ENCODE measurements at regions not wholly inside any gene's neighbourhood (a gene's known extent, or its start where the extent isn't known, plus 50 kb on each side); places are given as distances from the start of the nearest gene placed in this dataset.

GRCh38 chr1:83561346-83561745 is 437.6 kb downstream of the TTLL7 start:
- DNase-seq, result no peak

GRCh38 chr1:83559129-83559840 is 439.6 kb downstream of the TTLL7 start:
- DNase-seq, result no peak

- no peak for DNase-seq
These were observed 443.1 kb downstream of the TTLL7 start for GRCh38 chr1:83555871-83556270.

GRCh38 chr1:83554174-83554573 is 444.8 kb downstream of the TTLL7 start:
- DNase-seq, result no peak

GRCh38 chr1:83552820-83553219 is 446.1 kb downstream of the TTLL7 start:
- no peak for DNase-seq

GRCh38 chr1:83548311-83548710 is 450.6 kb downstream of the TTLL7 start:
- no peak for DNase-seq

- DNase-seq, result no peak
These were observed 451.0 kb downstream of the TTLL7 start for GRCh38 chr1:83547901-83548300.

GRCh38 chr1:83546874-83547273 is 452.1 kb downstream of the TTLL7 start:
- DNase-seq, result no peak

GRCh38 chr1:83545066-83545862 is 453.7 kb downstream of the TTLL7 start:
- DNase-seq, result no peak

GRCh38 chr1:83543222-83543973 is 455.5 kb downstream of the TTLL7 start:
- no peak for DNase-seq

GRCh38 chr1:83531521-83532309 is 467.2 kb downstream of the TTLL7 start:
- no peak for DNase-seq

- DNase-seq, result no peak
These were observed 468.4 kb downstream of the TTLL7 start for GRCh38 chr1:83530506-83530905.

GRCh38 chr1:83527987-83528386 is 470.9 kb downstream of the TTLL7 start:
- DNase-seq, result no peak

GRCh38 chr1:83520797-83521196 is 478.1 kb downstream of the TTLL7 start:
- no peak for DNase-seq

GRCh38 chr1:83516369-83516768 is 482.6 kb downstream of the TTLL7 start:
- no peak for DNase-seq

GRCh38 chr1:83515578-83516154 is 483.3 kb downstream of the TTLL7 start:
- DNase-seq, result no peak

GRCh38 chr1:83512373-83513193 is 486.3 kb downstream of the TTLL7 start:
- DNase-seq, result no peak

GRCh38 chr1:83511146-83511726 is 487.7 kb downstream of the TTLL7 start:
- DNase-seq, result no peak

- DNase-seq, result no peak
These were observed 489.6 kb downstream of the TTLL7 start for GRCh38 chr1:83509301-83509781.

- no peak for DNase-seq
These were observed 490.3 kb downstream of the TTLL7 start for GRCh38 chr1:83508485-83509151.
